ENCODE measurements at regions not wholly inside any gene's neighbourhood (a gene's known extent, or its start where the extent isn't known, plus 50 kb on each side); places are given as distances from the start of the nearest gene placed in this dataset.

DNA sequence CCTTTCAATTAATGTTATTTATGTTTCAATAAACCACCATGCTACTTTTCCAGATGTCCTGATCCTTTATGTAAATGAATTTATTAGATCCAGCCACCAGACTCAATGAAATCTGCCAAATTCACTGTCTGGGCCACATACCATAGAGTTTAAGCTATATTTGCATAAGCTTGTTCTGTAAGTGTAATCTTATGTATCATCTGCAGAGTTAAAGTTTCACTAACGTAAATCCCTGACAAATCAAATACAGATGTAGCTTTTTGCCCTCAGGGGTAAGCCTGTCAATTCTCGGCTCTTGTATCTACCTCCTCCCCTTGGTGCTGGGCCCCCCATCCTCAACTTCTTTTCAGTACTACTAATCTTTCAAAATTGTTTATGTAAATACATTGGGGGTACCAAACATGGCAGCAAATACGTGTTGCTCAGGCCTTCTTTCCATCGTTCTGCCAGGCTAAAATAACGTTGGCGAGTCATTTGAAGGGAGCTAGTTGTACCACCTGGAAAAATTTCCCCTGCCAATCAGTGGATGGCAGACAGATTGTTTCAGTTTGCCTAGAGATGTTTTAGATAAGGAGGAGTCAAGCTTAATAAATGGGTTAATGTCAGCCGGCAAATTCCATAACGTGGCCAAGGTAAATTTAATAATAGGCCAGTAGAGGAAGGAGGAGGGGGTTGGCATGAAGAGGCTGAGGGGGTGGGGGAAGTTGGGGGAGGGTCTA lies 79.6 kb downstream of the RPS12 start:
- TF ChIP-seq, protein P1, sequence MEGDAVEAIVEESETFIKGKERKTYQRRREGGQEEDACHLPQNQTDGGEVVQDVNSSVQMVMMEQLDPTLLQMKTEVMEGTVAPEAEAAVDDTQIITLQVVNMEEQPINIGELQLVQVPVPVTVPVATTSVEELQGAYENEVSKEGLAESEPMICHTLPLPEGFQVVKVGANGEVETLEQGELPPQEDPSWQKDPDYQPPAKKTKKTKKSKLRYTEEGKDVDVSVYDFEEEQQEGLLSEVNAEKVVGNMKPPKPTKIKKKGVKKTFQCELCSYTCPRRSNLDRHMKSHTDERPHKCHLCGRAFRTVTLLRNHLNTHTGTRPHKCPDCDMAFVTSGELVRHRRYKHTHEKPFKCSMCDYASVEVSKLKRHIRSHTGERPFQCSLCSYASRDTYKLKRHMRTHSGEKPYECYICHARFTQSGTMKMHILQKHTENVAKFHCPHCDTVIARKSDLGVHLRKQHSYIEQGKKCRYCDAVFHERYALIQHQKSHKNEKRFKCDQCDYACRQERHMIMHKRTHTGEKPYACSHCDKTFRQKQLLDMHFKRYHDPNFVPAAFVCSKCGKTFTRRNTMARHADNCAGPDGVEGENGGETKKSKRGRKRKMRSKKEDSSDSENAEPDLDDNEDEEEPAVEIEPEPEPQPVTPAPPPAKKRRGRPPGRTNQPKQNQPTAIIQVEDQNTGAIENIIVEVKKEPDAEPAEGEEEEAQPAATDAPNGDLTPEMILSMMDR (IDR thresholded peaks at IDR 0.05), result no peak
- Histone ChIP-seq H3K27ac (no peak overlapping the region), H3K4me3 (no peak overlapping the region)
- no peak for DNase-seq (ENCODE audit: low spot score)

DNA sequence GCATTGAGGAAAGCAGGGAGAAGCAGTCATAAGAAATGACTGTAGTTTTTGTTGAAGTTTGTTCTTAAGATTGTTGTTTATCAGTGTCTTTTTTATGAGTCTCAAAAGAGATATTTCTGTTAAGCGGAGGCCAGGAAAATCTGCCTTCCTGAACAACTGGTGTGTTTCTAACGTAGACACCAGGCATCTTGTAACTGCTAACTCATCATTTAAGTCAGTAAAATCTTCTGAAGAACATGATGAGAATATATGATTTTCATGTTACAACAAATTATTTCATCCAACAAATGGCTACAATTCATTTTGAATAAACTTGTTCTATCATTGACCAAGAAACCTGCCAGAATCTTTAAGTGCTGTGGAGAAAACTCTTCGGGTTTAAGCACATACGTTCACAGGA lies 84.0 kb downstream of the RPS12 start:
- Histone ChIP-seq H3K27ac (no peak overlapping the region), H3K4me3 (no peak overlapping the region)
- DNase-seq (ENCODE audit: low spot score), result no peak
- TF ChIP-seq, protein P1 (IDR thresholded peaks at IDR 0.05), result no peak

DNA sequence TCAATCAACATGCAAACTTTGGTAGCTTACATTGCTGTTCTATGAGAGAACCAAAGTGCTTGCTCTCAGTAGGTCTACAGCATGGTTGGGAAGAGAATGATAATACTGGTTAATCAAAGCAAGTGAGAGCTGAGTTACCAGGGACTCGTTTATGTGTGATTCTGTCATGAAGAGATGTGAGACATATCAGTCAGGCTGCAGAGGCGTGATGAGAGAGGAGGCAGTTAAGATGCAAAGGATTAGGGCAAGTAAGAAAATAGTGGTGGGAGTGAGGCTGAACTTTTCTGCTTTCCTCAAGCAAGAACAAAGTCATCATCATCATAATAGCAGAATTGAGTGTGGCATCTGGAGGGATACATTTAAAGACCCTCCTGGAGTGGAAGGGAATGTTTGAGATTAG lies 86.5 kb downstream of the RPS12 start:
- TF ChIP-seq, protein P1 (IDR thresholded peaks at IDR 0.05), result no peak
- no peak for DNase-seq (ENCODE audit: low spot score)
- Histone ChIP-seq H3K27ac (no peak overlapping the region), H3K4me3 (no peak overlapping the region)

DNA sequence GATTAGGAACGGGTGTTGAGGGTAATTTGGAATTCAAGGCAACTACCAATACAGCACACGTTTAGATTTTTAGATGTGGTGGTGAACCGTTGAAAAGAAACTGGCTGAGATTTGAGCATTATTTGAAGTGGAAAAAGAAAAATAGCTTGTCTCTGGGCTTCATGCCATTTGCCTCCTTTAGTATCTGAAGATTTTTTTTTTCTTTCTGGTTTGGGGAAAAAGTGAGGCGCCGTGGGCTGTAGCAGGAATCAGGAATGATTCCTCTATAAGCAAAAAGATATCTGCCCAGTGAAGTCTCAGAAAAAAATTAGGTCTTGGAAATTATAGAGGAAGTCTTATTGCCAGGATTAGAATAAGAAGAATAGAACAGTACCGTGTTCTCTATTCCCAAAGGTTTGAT lies 88.5 kb downstream of the RPS12 start:
- TF ChIP-seq, protein P1 (IDR thresholded peaks at IDR 0.05), result no peak
- Histone ChIP-seq H3K27ac (no peak overlapping the region), H3K4me3 (no peak overlapping the region)
- no peak for DNase-seq (ENCODE audit: low spot score)

DNA sequence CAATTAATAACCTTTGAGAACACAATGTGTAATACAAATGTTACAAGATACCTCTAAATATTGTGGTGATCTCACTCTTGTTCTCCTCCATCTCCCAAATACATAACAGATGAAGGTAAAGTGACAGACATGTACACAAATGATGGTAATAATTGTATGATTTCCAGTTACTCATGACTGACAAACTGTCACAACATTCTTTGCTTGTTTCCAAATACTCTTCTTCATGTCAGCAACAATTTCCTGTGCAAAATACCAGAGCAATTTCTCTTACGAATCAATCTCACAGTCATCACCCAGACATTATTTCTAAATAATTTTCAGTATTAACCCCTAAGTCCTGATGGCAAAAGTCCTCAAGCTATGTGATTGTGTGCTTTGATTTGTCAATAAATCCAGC lies 92.9 kb downstream of the RPS12 start:
- TF ChIP-seq, protein P1 (IDR thresholded peaks at IDR 0.05), result no peak
- DNase-seq (ENCODE audit: low spot score), result no peak
- no peak overlapping the region for H3K4me3 ChIP-seq
- no peak overlapping the region for H3K27ac ChIP-seq

DNA sequence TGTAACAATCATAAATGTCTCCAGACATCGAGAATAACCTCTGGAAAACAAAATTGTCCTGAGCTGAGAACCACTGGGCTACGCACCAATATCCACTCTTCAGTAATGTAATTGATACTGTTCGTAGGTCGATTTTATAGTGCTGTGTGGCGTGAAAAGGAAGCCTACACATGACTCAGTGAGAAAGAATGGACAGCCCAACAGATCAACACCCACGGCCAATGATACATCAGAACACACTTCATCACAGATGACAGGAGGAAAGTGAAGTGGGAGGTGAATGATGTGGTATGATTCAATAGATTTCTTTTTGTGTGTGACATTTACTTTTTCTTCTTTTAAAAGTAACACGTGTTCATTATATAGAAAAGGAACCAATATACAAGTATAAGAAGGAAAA lies 93.5 kb downstream of the RPS12 start:
- Histone ChIP-seq H3K4me3 (no peak overlapping the region), H3K27ac (no peak overlapping the region)
- no peak for DNase-seq (ENCODE audit: low spot score)
- TF ChIP-seq, protein P1 (IDR thresholded peaks at IDR 0.05), result no peak

DNA sequence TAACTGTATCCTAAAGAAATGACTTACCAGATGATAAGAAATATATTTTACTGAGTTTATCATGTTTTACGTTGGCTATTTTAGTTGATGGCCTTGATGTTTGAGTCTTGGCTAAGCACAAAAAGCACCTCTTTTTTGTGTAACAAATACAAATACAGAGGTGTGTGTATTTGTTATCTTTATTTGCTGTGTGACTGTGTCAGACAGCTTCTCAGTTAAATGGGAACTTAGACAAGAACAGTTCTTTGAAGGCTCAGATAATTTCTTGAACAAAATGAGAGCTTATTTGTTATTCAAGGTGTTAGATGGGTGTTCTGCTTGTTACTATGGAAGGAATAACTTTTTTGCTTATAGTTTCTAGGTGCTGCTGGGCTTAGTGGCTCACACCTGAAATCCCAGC lies 95.4 kb downstream of the RPS12 start:
- Histone ChIP-seq H3K27ac (no peak overlapping the region), H3K4me3 (no peak overlapping the region)
- TF ChIP-seq, protein P1 (IDR thresholded peaks at IDR 0.05), result no peak
- DNase-seq (ENCODE audit: low spot score), result no peak

Data from coronary artery (tissue), 2 donors.